K562 (cell line): ENCODE measurements at regions not wholly inside any gene's neighbourhood (a gene's known extent, or its start where the extent isn't known, plus 50 kb on each side); places are given as distances from the start of the nearest gene placed in this dataset.

Experiments
- ATAC-seq: fragments of 200-7000 bp; cut with Tn5 transposase; 3 replicates; pipeline ENCODE4 v1.9.1; 2020; ENCODE audit warnings: moderate library complexity
- BruUV-seq: library from RNA; stranded (reverse); fragments of 400-500 nt; replicated peaks from 2 replicates; lab custom pipeline; 2021; lab: Mats Ljungman, UMichigan
- CTCF ChIA-PET: fragments of 300-600 bp; formaldehyde crosslinking; extraction: SDS; loops from one replicate; lab custom pipeline; 2021; ENCODE audit warnings: low intra/inter-chr PET ratio; lab: Yijun Ruan, JAX
- POLR2A ChIA-PET: fragments of 300-600, 350-650 bp; sonication (Branson Sonifier 250); formaldehyde crosslinking; extraction: SDS; loops from one replicate; lab custom pipeline; 2021; ENCODE audit warnings: antibody characterized with exemption, inconsistent platforms; lab: Yijun Ruan, JAX
- DNase-seq, 4 experiments: peaks; one replicate each; pipeline versions ENCODE4 v3.0.0 to v3.0.0-alpha.2; 2011 to 2018; ENCODE audit warnings: low spot score in 3 of 4, mixed read lengths in 3 of 4; ENCODE audit errors: extremely low read depth in 1 of 4
- FAIRE-seq: peaks from 2 replicates; lab custom pipeline; 2011; peaks lifted over from hg19 to GRCh38; lab: Jason Lieb, UNC
- H2AFZ ChIP-seq: 2 replicates; pipeline ENCODE4 v1.6.0; 2011; ENCODE audit warnings: low read depth, low read length, control low read depth, inconsistent platforms
- H3K27ac ChIP-seq: fragments of 200-600 bp; 3 replicates; pipeline ENCODE4 v1.8.0; 2011; ENCODE audit warnings: low read depth, mild to moderate bottlenecking, control low read depth, inconsistent platforms, low read length, moderate library complexity, mixed read lengths; ENCODE audit errors: extremely low read depth
- H3K27me3 ChIP-seq, 2 experiments: fragments of 300-600 bp in 1 of 2; 2 replicates in 1 of 2; 3 replicates in 1 of 2; pipeline versions ENCODE4 v1.6.0 to v1.8.0; 2011; ENCODE audit warnings: inconsistent platforms in 2 of 2, low read length in 2 of 2, mild to moderate bottlenecking in 1 of 2, mixed read lengths in 1 of 2, moderate library complexity in 1 of 2; ENCODE audit not compliant: control insufficient read depth in 2 of 2, insufficient read depth in 2 of 2
- H3K36me3 ChIP-seq: fragments of 300-600 bp; 3 replicates; pipeline ENCODE4 v1.8.0; 2011; ENCODE audit warnings: mild to moderate bottlenecking, low read length, inconsistent platforms; ENCODE audit not compliant: control insufficient read depth, insufficient read depth
- H3K4me1 ChIP-seq, 2 experiments: fragments of 200-600 bp in 1 of 2; replicated peaks in 1 of 2; 2 replicates in 1 of 2; 3 replicates in 1 of 2; pipeline versions ENCODE4 v1.5.1 to v1.8.0; 2011; ENCODE audit warnings: inconsistent platforms in 2 of 2, low read length in 2 of 2, mild to moderate bottlenecking in 1 of 2, mixed read lengths in 1 of 2, moderate library complexity in 1 of 2; ENCODE audit not compliant: control insufficient read depth in 2 of 2, insufficient read depth in 2 of 2
- H3K4me2 ChIP-seq: 2 replicates; pipeline ENCODE4 v1.6.1; 2011; ENCODE audit warnings: low read length, control low read depth, inconsistent platforms, mixed read lengths; ENCODE audit not compliant: insufficient read depth
- H3K4me3 ChIP-seq: fragments of 200-600 bp; sonication (generic), shearing (Covaris generic); 2 replicates; pipeline ENCODE4 v1.5.1; 2016; ENCODE audit warnings: control low read depth, inconsistent platforms
- H3K79me2 ChIP-seq: fragments of 200-600 bp; 3 replicates; pipeline ENCODE4 v1.8.0; 2011; ENCODE audit warnings: low read length, inconsistent platforms; ENCODE audit not compliant: control insufficient read depth, insufficient read depth
- H3K9ac ChIP-seq, 2 experiments: 2 replicates each; pipeline versions ENCODE4 v1.6.0 to v1.6.1; 2011; ENCODE audit warnings: low read depth in 2 of 2, low read length in 2 of 2, control low read depth in 1 of 2, inconsistent platforms in 1 of 2, mild to moderate bottlenecking in 1 of 2, mixed read lengths in 1 of 2; ENCODE audit not compliant: insufficient read depth in 1 of 2
- H3K9me1 ChIP-seq: one replicate; pipeline ENCODE4 v1.6.0; 2011; ENCODE audit warnings: inconsistent platforms, mild to moderate bottlenecking, low read length, moderate library complexity; ENCODE audit not compliant: control insufficient read depth, insufficient read depth
- H3K9me3 ChIP-seq: replicated peaks from 2 replicates; pipeline ENCODE4 v1.5.1; 2011; ENCODE audit warnings: low read depth, low read length, inconsistent platforms; ENCODE audit not compliant: control insufficient read depth, insufficient read depth
- H4K20me1 ChIP-seq: replicated peaks from 2 replicates; pipeline ENCODE4 v1.6.1; 2011; ENCODE audit warnings: low read length, inconsistent platforms, mixed read lengths; ENCODE audit not compliant: control insufficient read depth, insufficient read depth
- CSDE1 ChIP-seq, 2 experiments: fragments of 450-650 bp; IDR thresholded peaks; 2 replicates each; pipeline ENCODE4 v1.6.1; 2016; ENCODE audit warnings: mild to moderate bottlenecking in 1 of 2
- FOXA1 ChIP-seq: fragments of 450-650 bp; IDR thresholded peaks from 2 replicates; pipeline ENCODE4 v1.6.1; 2016; ENCODE audit warnings: mild to moderate bottlenecking, borderline replicate concordance
- ILF3 ChIP-seq: fragments of 450-650 bp; IDR thresholded peaks from 2 replicates; pipeline ENCODE4 v1.6.1; 2018; ENCODE audit warnings: antibody characterized with exemption, mild to moderate bottlenecking, moderate library complexity, borderline replicate concordance
- KLF1 ChIP-seq: fragments of 450-650 bp; IDR thresholded peaks from 2 replicates; pipeline ENCODE4 v1.6.1; 2016; ENCODE audit warnings: missing genetic modification characterization, missing compliant biosample characterization
- ZNF12 ChIP-seq: sonication (generic); formaldehyde crosslinking; IDR thresholded peaks from 2 replicates; pipeline ENCODE4 v1.4.0; 2020; ENCODE audit warnings: mild to moderate bottlenecking, missing genetic modification reagents
- ZNF408 ChIP-seq: fragments of 250-450 bp; sonication (Bioruptor Pico); IDR thresholded peaks from 2 replicates; pipeline ENCODE4 v1.4.0; 2020; ENCODE audit warnings: low read depth, mild to moderate bottlenecking, moderate library complexity
- ZNF592 ChIP-seq: fragments of 450-650 bp; IDR thresholded peaks from 2 replicates; pipeline ENCODE4 v1.6.1; 2017; ENCODE audit warnings: antibody characterized with exemption, mild to moderate bottlenecking
- ZZZ3 ChIP-seq: fragments of 450-650 bp; IDR thresholded peaks from 2 replicates; pipeline ENCODE4 v1.6.1; 2016; ENCODE audit warnings: antibody characterized with exemption, mild to moderate bottlenecking, moderate library complexity
- WGBS: fragments of 100-300 bp; shearing (Covaris generic); methylation state at CpG from one replicate; pipeline ENCODE4 v1.1.6; 2016; ENCODE audit warnings: low coverage, mixed read lengths; ENCODE audit not compliant: insufficient coverage; ENCODE audit errors: missing lambda C conversion rate; 5-methylcytosine and 5-hydroxymethylcytosine counted together
- in situ Hi-C: fragments of 300-500 bp; cut with MboI; formaldehyde crosslinking; loops from 4 replicates; pipeline ENCODE4 v1.15.0; 2018; ENCODE audit warnings: inconsistent platforms, mixed read lengths
- intact Hi-C: fragments of 100-400 bp; cut with micrococcal nuclease; formaldehyde crosslinking; loops from 2 replicates; pipeline ENCODE4 v1.14.2; 2022
- TF ChIP-seq, protein P1 (sequence below), 3 experiments: fragments of 200-800 bp in 1 of 3; fragments of 250-450 bp in 1 of 3; fragments of 450-650 bp in 1 of 3; sonication (Bioruptor Pico) in 1 of 3; sonication (Bioruptor generic) in 1 of 3; formaldehyde crosslinking in 1 of 3; IDR thresholded peaks; 2 replicates each; pipeline versions ENCODE4 v1.6.1 to v1.8.0; 2016 to 2022; ENCODE audit warnings: mild to moderate bottlenecking in 2 of 3, missing genetic modification characterization in 2 of 3, missing compliant biosample characterization in 1 of 3, moderate library complexity in 1 of 3

GRCh38 chr20:53646550-53646949, 52.9 kb upstream of the ZNF217 start (continued):
- no peak for TF ChIP-seq ZNF12
- no peak for TF ChIP-seq KLF1 (tag)
- no peak for TF ChIP-seq ZNF408 (CRISPR knock-in tag)
- TF ChIP-seq ZNF592 = no peak

GRCh38 chr20:53645582-53645897, 51.9 kb upstream of the ZNF217 start:
- in situ Hi-C loops (no loop called here), intact Hi-C loops (no loop called here)
- Histone ChIP-seq H3K79me2 (no peaks in the 10 kb centered on the region), H3K27ac (peak overlapping the region; percentile 8; the same call in 2 of the 3 replicates), H3K9me3 (no peaks in the 10 kb centered on the region), H3K27me3 (no peaks in the 10 kb centered on the region), H4K20me1 (no peaks in the 10 kb centered on the region), H3K4me3 (no peak overlapping the region), H2AFZ (peak overlapping the region; percentile 82), H3K4me2 (no peak overlapping the region), H3K9ac (no peak overlapping the region), H3K4me1 (peaks cover 20 to 24% of the 10 kb centered on the region in 2 experiments), H3K9me1 (no peaks in the 10 kb centered on the region), H3K36me3 (no peaks in the 10 kb centered on the region)
- FAIRE-seq (no peak), DNase-seq (no peak), ATAC-seq (no peak)
- POLR2A ChIA-PET = interaction anchor here (1.0 kb wide), 1 partner anchor 11 kb away, joined by 3 read pairs; no protein-coding TSS in a partner anchor
- TF ChIP-seq ZZZ3 (no peak), FOXA1 (no peak), CSDE1 (IDR thresholded peaks at IDR 0.05) (no peak), ILF3 (no peak)
- TF ChIP-seq, protein P1, sequence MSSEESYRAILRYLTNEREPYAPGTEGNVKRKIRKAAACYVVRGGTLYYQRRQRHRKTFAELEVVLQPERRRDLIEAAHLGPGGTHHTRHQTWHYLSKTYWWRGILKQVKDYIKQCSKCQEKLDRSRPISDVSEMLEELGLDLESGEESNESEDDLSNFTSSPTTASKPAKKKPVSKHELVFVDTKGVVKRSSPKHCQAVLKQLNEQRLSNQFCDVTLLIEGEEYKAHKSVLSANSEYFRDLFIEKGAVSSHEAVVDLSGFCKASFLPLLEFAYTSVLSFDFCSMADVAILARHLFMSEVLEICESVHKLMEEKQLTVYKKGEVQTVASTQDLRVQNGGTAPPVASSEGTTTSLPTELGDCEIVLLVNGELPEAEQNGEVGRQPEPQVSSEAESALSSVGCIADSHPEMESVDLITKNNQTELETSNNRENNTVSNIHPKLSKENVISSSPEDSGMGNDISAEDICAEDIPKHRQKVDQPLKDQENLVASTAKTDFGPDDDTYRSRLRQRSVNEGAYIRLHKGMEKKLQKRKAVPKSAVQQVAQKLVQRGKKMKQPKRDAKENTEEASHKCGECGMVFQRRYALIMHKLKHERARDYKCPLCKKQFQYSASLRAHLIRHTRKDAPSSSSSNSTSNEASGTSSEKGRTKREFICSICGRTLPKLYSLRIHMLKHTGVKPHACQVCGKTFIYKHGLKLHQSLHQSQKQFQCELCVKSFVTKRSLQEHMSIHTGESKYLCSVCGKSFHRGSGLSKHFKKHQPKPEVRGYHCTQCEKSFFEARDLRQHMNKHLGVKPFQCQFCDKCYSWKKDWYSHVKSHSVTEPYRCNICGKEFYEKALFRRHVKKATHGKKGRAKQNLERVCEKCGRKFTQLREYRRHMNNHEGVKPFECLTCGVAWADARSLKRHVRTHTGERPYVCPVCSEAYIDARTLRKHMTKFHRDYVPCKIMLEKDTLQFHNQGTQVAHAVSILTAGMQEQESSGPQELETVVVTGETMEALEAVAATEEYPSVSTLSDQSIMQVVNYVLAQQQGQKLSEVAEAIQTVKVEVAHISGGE (CRISPR knock-in tag; IDR thresholded peaks at IDR 0.05) = peak in 1 of 3 experiments; percentile 83; a peak in 1 of 6 replicates
- BruUV-seq = no TSS peak
- CTCF ChIA-PET = no interaction called here
- WGBS = 74% methylated on average over 2 of the region's 2 CpGs
